GOT3 (cell line): ENCODE measurements at regions not wholly inside any gene's neighbourhood (a gene's known extent, or its start where the extent isn't known, plus 50 kb on each side); places are given as distances from the start of the nearest gene placed in this dataset.
"Not testable (repeated sequence)": the region's sequence is repeated elsewhere in the genome, so short reads cannot be mapped to it uniquely, and the experiment has no call there.

Experiments
- DNase-seq: peaks from one replicate; lab custom pipeline; 2025; ENCODE audit warnings: mixed read lengths; lab: John Stamatoyannopoulos, UW

DNA sequence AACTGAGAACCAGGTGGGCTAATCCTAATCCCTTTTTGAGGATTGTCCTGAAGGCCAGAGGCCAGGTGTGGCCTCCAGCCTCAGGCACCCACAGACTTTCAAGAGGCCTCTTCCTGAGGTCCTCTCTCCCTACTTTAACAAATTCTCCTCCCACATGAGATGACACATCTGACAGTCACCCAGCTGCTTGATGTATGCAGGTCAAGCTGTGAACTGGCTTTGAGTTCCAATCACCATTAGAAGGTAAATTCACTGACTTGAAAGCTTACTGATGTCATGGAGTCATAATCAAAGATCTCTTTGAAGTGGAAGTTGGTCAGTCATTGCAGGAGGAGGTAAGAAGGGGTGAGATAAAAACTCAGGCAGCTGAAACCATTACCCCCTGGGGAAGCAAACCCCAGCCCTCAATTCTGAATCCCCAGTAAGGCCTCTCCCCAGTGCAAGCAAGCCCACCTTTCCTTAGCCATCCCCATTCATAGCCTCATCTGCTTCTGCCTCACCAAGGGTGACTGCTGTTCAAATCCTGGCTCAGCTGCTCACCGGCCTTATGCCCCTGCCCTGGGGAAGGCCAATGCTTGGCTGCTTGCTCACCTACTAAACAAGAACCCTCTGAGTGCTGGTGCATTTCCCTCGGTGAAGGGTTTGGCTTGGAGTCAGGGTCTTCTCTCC lies 196.3 kb downstream of the BCL2L11 start:
- DNase-seq, result not testable (repeated sequence)

DNA sequence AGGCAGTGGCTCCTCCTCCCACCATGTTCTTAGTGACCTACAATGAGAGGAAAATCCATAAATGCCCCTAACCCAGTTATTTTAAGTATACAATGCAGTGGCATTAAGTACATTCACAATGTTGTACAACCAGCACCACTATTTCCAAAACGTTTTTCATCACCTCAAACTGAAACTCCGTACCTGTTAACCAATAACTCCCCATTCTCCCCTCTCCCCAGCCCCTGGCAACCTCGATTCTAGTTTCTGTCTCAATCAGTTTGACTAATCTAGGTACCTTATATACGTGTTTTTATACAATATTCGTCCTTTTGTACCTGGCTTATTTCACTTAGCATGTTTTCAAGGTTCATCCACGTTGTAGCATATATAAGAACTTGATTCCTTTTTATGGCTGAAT lies 198.8 kb downstream of the BCL2L11 start:
- DNase-seq, result not testable (repeated sequence)

DNA sequence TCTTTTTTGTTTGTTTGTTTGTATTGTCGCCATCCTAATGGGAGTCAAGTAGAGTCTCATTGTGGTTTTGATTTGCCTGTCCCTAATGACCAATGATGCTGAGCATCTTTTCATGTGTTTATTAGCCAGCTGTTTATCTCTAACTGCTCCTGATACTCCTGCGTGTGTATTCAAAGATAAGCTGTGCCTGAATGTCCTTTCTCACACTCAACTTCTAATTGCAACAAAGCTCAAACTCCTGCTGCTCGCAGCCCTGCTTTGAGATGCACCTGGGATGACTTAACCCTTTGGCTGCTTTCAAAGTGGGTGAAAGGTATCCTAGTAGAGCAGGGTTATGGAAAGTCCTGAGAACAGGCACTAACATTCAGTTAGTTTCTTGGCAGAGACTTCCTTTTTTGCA lies 199.6 kb downstream of the BCL2L11 start:
- not testable (repeated sequence) for DNase-seq

DNA sequence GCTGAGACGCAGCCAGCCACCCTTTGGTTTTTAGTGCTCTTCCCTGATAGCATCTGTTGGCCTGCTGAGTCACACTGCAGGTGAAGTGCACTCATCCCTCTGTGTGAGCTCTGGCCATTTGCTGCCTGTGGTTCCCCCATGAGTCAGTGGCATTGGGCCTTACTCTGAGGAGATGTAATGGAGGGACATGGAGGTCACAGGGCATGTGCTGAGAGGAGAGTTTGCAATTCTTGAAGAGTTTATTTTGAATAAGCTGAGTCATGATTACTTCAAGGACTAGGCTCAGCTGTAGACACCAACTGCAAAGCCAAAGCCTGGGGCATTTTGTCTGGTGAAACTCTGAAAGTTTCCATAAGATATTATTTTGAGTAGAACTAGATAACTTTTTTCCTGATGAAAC lies 200.3 kb downstream of the BCL2L11 start:
- DNase-seq, result not testable (repeated sequence)

DNA sequence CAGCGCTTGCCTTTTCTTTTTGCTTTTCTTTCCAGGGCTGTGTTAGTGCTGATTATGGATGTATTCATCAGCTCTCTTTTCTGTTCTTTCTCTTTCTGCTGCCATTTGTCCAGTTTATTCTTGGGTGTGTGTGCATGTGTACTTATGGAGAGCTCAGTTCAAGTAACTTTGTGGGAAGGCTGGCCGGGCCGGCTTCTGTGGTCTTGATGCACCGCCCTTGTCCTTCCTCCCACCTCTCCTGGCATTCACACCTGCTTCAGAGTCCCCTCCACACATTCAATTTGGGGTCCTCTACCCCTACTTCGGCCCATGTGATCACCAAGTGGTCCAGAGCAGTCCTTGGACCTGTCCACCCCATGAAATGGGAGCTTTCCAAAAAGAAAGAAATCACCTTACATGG lies 202.7 kb downstream of the BCL2L11 start:
- DNase-seq, result not testable (repeated sequence)

DNA sequence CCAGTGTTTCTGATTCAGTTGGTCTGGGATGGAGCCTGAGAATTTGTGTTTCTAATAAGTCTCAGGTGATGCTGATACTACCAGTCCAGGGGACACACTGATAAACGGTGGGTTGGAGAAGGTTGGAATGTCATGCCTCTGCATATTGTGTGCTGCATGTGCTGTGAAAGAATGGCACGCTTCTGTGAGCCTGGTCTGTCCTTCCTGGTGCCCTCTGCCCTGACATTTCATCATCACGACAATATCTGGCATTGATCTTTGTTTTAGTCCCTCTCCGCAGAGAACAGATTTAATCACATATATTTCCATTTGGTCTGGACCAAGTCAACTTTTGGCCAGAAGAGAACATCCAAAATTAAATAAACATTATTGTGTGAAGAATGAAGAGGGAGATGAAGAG lies 207.0 kb downstream of the BCL2L11 start:
- DNase-seq, result not testable (repeated sequence)

DNA sequence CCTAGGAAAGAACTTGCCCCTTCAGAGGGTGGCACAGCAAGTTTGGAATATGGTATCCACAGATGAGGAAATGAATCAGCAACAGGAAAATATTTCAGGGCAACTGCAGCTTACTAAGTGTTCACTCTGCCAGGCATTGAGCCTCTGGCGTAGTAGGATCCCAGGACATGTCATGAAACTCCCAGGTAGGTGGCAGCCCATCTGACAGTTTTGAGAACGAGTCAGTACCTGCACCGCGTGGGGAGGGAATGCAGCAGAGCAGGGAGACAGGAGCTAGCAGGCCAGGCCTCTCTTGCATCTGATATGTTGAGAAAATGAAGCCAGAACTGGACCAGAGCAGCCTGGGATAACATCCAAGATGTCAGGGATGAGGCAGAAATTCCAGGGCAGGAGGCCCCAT lies 208.6 kb downstream of the BCL2L11 start:
- DNase-seq, result not testable (repeated sequence)

DNA sequence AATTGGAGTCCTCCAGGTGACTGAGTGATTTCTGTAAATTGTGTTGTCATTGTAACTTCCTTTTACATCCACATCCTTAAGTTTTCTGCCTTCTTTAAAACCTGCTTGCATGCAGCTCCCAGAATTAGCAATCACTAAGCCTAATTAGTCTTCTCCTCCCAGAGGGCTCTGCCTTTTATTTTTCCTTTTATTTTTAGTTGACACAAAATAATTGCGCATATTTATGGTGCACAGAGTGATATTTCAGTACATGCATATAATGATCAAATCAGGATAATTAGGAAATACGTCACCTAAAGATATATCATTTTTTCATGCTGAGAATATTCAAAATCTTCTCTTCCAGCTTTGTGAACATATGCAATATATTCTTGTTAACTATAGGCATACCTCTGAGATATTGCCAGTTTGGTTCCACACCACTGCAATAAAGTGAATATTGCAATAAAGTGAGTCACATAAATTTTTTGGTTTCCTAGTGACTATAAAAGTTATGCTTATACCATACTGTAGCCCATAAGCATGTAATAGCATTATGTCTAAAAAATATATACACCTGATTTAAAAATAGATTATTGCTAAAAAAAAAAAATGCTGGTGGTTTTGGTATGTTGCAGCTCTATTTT lies 210.5 kb downstream of the BCL2L11 start:
- DNase-seq, result not testable (repeated sequence)

DNA sequence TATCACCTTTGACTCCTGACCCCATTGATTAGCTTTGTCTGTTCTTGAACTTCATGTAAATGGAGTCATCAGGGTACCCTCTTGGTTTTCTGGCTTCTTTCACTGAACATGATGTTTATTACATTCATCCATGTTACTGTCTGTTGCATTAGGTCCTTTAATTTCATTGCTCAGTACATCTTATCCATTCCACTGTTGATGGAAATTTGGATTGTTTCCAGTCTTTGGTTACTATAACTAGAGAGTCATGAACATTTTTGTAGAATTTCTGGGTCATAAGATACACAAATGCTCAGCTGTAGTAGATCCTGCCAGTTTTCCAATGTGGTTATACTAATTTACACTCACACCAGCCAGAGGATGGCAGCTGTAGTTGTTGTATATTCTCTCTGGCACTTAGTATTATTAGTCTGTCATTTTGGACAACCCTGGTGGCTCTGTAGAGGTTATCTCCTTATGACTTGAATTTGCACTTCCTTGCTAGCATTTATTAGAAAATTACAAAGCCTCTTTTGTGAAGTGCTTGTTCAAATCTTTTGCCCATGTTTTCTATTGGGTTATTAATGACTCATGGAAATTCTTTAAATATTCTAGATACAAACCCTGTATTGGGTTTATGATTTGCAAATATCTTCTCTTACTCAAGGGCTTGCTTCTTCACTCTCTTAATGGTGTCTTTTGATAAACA lies 214.7 kb downstream of the BCL2L11 start:
- not testable (repeated sequence) for DNase-seq

DNA sequence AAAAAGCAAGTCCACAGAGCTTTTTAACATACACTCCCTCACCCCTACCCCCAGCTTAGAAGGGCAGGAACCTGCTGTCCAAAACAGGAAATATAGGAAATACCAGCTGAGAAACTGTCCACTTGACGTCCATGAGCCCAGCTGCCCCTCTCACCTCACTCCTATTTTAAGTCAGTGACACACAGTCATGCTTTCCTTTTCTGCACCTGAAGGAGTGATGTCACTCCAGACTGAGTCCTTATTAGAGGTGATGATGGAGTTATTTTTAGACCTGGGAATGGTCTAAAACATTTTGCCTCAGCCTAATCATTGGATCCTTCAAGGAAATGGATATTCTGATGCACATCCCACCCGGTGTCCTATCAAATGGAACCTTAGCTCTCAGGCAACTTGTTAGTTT lies 217.8 kb downstream of the BCL2L11 start:
- DNase-seq, result not testable (repeated sequence)

DNA sequence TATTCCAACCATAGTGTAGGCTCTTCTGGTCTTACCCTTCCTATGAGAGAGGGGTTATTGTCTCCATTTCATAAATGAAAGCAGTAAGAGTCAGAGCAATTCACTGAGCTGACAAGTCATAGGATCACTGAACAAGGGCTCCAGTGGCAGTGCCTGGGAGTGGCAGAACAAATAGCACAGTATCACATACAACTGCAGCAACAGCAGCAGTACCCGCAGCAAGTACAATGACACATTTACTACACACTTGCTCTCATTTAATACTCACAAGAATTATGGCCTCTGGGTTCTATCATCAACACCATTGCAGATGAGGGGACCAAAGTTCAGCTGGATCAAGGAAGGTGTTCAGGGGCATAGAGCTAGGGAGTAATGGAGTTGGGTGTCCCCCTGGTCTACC lies 218.8 kb downstream of the BCL2L11 start:
- DNase-seq, result not testable (repeated sequence)

DNA sequence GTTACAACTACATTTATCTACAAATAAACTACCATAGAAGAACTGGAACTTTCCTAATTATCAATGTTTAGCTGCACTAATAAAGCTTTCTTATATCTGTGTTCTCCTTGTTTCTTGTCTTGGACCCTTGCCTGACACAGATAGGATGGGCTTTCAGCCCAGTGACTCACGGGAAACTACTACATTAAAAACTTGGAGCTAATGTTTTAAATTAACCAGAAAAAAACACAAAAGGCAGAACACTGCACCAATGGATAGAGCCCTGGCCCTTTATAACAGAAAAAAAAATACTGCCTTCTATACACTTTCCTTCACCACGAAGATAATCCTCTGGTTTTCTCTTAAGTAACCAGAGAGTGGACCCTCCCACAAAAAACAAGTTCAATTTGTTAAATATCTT lies 223.9 kb downstream of the BCL2L11 start:
- DNase-seq, result not testable (repeated sequence)

DNA sequence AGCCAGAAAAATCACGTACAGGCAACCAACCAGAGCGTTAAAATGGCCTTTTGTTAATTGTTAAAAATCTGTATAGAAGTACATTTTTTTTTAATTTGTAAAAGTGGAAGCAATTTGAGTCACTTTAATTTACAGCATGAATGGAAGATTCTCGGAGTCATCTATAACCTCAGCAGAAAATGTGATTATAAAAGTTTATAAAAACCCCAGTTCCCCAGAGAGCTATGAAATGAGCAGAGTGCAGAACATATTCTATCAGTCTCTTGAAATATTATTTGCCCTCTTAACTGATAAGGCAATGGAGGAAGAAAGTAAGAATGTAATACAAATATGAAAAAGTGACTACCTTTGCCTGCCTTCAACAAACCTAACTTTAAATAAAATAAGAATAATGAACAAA lies 224.7 kb downstream of the BCL2L11 start:
- not testable (repeated sequence) for DNase-seq

DNA sequence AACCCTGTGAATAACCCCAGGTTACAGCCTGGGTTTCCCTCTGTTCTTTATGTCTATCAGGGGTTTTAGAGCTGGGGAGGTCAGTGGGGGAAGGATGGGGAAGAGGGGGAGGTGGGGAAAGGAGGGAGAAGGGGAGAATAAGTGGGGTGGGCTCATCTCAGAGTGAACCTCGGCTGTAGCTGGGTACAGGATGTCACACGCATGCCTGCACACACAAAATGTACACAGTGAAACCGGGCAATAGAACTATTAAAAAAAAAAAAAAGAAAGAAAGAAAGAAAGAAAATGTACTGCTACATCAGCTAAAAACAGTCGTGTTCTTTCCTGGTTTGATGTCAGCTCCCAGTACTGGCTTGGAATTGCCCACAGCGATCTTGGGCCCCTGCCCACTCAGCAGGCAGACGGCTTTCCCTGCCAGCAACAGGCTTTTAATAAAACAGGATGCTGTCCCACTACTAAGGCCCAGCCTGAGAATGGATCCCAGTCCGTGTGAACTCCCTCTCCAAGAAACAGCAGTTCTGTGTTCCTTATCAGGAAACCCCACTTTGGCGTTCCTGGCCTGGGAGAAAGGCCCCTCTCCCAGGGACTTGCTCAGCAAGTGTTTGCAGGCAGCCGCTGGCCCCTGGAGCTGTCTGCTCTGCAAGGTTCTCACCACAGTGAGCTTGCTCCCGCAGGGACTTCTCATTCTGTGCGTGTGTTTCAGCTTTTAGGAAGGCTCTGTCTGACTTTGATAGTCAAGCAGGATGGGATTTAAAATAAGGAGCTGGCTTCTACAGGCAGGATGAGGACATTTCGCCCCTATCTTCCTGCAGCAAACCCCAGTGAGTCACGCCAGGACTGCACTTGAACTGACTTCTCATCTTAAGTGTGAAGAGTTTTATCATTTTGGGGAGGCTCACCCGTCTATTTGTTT lies 225.6 kb downstream of the BCL2L11 start:
- not testable (repeated sequence) for DNase-seq

DNA sequence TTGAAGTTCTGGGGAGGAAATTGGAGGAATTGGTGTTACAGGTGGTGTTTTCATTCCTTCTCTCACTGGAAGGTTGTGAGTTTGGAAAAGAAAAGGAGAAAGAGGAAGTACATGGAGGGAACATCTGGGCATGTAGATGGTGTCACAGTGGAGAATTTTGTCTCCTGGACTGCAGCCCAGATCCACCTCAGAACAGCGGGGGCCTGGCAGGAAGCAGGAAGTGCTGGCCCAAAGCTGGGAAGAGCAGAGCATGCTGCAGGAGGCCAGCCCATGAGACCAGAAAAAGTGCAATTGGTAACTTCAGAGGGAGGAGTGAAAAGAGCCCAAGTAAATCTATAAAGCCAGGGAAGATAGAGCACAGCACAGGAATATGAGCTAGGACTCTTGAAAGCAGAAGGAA lies 227.0 kb downstream of the BCL2L11 start:
- not testable (repeated sequence) for DNase-seq

DNA sequence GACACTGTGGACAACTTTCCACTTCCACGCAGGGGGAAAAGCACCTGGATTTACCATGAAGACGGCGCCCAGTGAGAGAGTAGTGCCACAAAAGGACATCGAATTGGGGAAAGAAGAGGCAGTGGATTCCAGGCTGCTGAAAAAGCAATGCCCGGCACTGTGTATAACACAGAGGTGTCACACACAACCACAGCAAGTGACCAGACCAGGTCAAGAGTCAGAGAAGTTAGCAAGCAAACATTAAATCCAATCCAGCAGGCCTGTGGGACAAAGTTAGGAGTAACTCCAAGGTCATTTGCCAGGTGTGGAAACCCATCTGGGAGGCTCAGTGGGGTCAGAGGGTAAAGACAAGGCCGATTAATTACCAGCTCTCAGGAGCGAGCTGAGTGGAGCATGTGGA lies 227.6 kb downstream of the BCL2L11 start:
- DNase-seq, result not testable (repeated sequence)

DNA sequence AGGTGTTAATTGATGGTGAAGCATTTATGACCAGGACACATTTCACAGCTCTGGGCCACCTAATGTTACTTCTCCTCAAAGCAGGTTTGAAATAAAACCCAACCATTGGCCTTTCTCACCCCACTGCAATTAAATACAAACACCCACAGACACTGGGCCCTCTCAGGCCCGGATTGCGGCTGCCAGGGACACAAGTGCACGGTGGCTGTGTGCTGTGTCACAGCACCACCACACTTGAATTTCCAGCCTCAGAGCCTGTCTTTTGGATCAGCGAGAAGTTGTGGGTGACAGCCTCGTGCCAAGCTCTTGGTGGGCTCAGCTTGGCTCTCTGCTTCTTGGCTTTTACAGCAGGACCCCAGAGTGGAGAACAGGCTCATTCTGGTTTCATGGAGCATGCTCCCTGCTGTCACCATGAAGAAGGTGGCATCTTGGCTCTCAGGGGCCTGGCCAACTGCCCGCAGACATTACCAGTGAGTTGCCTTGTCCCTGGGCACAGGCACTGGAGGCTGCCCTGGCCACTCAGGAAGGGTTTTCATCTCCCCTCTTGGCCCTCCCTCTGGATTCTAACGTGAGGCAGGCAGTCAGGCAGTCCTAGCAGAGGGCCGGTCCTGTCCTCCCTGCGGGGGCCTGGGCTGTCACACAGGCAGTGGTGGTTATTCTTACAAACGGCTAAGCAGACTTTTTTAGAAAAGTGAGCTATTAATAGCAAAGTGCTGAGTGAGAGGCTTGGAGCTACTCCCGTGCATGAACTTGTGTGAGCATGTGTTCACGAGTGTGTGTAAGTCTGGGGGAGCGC lies 234.5 kb downstream of the BCL2L11 start:
- DNase-seq, result not testable (repeated sequence)

DNA sequence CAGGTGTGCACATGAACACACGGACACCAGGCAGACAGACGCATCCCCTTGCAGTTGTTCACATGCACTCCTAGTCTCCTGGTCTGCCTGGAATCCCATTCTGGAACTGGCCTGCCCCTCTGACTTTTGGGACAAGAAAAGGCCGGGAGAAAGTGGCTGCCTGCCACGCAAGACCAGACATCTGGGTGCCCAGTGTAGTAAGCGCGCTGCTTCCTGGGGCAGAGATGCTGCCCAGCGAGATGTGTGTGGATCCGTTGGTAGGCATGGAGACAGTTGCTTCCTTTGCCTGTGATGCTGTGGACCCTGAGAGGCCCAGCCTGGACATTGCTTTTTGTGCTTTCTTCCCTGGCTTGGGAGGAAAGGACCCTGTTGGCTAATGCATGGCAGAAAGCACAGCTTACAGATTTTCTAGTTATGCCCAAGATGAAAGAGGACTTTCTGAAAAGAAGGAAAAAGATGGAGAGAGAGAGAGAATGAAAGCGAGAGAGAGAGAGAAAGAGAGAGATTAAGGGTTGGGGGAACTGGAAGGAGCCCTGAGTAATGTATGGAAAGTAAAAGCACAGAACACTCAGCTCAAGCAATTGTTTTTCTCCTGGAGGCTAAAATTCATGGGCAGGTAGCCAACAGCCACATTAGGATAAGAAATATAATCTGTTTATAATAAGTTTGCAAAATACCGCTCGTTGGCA lies 235.3 kb downstream of the BCL2L11 start:
- DNase-seq, result not testable (repeated sequence)

DNA sequence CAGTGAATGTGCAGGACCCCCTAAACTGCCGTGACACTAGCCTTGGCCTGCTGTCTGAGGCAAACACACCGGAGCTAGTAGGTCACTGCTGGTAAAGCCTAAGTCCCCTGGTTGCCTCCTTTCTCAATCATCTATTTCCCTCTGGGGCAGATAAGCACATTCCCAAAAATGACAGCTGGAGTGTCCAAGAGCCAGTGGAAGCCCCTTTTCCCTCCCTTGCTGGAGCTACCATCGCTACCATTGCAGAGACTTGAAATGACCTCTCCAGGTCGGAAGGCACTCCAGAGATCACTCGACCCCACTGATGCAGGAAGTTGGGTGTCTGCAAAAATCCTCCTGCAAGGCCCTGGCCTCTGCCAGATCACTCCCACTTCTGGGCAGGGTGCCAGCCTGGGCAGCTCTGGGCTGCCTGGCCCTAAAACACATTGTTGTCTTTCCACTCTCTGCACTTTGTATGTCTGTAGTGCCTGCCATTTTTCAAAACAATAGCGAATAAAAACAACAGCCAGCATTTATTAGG lies 235.9 kb downstream of the BCL2L11 start:
- DNase-seq, result not testable (repeated sequence)

DNA sequence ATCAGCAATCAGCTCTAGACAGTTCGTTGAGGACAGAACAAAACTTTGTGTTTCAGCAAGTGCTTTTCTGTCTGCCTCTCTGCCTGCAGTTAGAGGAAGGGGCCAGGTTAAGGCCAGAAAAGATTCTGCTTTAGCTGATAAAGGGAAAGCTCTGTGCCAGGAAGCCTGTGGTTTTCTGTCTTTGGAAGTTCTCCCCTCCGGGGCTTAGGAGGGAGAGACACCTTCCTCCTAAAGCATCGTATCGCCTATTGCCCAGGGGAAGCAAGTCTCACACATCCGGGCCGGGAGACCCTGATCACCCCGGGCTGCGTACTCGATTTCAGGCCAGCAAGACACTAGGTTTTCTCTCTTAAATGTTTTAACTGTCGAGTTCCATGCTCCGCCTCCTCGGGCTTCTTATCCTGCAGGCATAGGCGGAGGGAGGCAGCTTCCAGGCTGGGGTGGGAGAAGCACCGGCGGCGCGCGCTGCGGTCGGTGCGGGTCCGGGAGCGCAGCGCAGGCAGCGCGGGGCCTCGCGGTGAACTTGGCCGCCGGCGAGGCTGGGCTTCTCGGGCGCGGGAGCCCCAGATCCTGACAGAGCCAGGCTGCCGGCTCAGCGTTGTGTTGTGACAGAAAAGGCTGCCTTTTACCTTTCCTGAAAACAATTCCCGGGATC lies 245.4 kb downstream of the BCL2L11 start:
- not testable (repeated sequence) for DNase-seq
